Gastroesophageal sphincter (tissue), 3 donors: ENCODE measurements at regions not wholly inside any gene's neighbourhood (a gene's known extent, or its start where the extent isn't known, plus 50 kb on each side); places are given as distances from the start of the nearest gene placed in this dataset.

ENCODE experiments used
- POLR2A ChIP-seq, 2 donors: fragments of 450-650 bp; IDR thresholded peaks; one replicate each; pipeline ENCODE4 v1.6.1; 2017; ENCODE audit warnings: antibody characterized with exemption in 2 of 2, mild to moderate bottlenecking in 2 of 2, moderate library complexity in 1 of 2
- POLR2AphosphoS5 ChIP-seq: sonication (generic); formaldehyde crosslinking; IDR thresholded peaks from one replicate; pipeline ENCODE4 v1.6.1; 2017; ENCODE audit warnings: antibody characterized with exemption
- TF ChIP-seq, protein P1 (sequence below), 4 experiments: fragments of 200-600 bp in 2 of 4; fragments of 450-650 bp in 2 of 4; sonication (generic) in 1 of 4; IDR thresholded peaks; one replicate each; pipeline ENCODE4 v1.5.1; 2017 to 2019; ENCODE audit warnings: antibody characterized with exemption in 4 of 4, mild to moderate bottlenecking in 2 of 4, moderate library complexity in 2 of 4

DNA sequence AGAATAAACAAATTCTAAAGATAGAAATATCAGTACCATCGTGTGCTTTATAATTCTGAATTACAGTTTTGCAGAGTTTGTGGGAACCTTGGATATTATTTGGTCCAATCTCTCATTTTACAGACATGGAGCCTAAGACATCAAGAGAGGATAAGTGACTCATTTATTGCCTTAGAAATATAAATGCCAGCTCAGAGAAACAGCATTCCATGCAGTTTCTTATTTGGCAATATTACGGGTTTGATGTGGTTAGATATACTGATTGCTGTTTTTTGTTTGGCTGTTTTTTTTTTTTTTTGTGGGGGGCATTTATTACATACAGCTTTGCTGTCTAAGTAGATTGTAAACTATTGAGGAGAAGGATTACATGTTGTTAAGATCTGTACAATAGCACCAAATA lies 1241.1 kb upstream of the LRRTM1 start:
- TF ChIP-seq POLR2AphosphoS5 = no peak
- TF ChIP-seq, protein P1, sequence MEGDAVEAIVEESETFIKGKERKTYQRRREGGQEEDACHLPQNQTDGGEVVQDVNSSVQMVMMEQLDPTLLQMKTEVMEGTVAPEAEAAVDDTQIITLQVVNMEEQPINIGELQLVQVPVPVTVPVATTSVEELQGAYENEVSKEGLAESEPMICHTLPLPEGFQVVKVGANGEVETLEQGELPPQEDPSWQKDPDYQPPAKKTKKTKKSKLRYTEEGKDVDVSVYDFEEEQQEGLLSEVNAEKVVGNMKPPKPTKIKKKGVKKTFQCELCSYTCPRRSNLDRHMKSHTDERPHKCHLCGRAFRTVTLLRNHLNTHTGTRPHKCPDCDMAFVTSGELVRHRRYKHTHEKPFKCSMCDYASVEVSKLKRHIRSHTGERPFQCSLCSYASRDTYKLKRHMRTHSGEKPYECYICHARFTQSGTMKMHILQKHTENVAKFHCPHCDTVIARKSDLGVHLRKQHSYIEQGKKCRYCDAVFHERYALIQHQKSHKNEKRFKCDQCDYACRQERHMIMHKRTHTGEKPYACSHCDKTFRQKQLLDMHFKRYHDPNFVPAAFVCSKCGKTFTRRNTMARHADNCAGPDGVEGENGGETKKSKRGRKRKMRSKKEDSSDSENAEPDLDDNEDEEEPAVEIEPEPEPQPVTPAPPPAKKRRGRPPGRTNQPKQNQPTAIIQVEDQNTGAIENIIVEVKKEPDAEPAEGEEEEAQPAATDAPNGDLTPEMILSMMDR (IDR thresholded peaks at IDR 0.05) = no peak
- TF ChIP-seq POLR2A (IDR thresholded peaks at IDR 0.05) = no peak
